ENCODE measurements at regions not wholly inside any gene's neighbourhood (a gene's known extent, or its start where the extent isn't known, plus 50 kb on each side); places are given as distances from the start of the nearest gene placed in this dataset.
A peak's percentile ranks its signal among the peaks of the same experiment; 100 is the strongest.

DNA sequence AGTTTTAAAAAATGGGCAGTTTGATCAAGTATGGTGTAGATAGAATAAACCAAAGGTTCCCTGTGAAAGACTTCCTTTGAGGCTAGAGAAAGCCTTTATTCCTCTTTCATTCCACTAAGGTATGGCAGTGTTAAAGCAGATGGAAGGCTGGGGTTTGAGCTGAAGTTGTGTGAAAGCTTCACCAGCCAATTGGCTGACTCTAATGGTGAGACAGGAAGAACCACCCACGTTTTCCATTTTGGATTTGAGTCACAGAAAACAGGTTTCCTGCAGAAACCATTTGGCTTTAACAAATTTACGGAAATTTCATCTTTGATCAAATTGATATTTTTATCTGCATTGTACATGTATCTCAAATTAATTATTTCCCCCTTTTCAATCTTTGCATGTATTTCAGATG lies 455.0 kb downstream of the PCNX1 start:
- Histone ChIP-seq H2AFZ (no peak overlapping the region), H3F3A (replicated peaks; ENCODE audit: low read depth) (no peaks in the 10 kb centered on the region), H3K27me3 (ENCODE audit: insufficient read depth) (no peaks in the 10 kb centered on the region), H3K4me3 (no peak overlapping the region), H3K36me3 (ENCODE audit: insufficient read depth) (no peaks in the 10 kb centered on the region), H3K4me1 (ENCODE audit: insufficient read depth) (peaks cover 8% of the 10 kb centered on the region), H3K4me2 (no peak overlapping the region), H4K20me1 (replicated peaks; ENCODE audit: insufficient read depth) (no peaks in the 10 kb centered on the region; the same call in 1 of the 2 replicates), H3K79me2 (replicated peaks; ENCODE audit: insufficient read depth) (peaks cover 98% of the 10 kb centered on the region), H3K27ac (ENCODE audit: low read depth) (no peak overlapping the region), H3K9me2 (ENCODE audit: insufficient read depth) (no peaks in the 10 kb centered on the region)
- Mint-ChIP-seq H3K36me3 (ENCODE audit: low read depth) (peaks cover 5% of the 10 kb centered on the region; the same call in 1 of the 3 replicates), H3K27me3 (ENCODE audit: insufficient read depth, low read depth, poor library complexity) (no peaks in the 10 kb centered on the region), H3K27ac (peak overlapping the region; percentile 47; the same call in 1 of the 2 replicates), H3K4me3 (no peak overlapping the region), H3K9me3 (no peaks in the 10 kb centered on the region), H3K4me1 (peaks cover 19% of the 10 kb centered on the region; the same call in 2 of the 3 replicates)
- peak; percentile 37 for DNase-seq (ENCODE audit: low spot score)
- TF ChIP-seq EZH2 (IDR thresholded peaks at IDR 0.05; ENCODE audit: low read depth, unreplicated experiment) = no peak
- TF ChIP-seq EZH2phosphoT487 (IDR thresholded peaks at IDR 0.05; ENCODE audit: unreplicated experiment) = no peak
- no peak for TF ChIP-seq CREB1 (CRISPR knock-in tag; IDR thresholded peaks at IDR 0.05; ENCODE audit: low read depth)
- peak; percentile 67 for ATAC-seq

DNA sequence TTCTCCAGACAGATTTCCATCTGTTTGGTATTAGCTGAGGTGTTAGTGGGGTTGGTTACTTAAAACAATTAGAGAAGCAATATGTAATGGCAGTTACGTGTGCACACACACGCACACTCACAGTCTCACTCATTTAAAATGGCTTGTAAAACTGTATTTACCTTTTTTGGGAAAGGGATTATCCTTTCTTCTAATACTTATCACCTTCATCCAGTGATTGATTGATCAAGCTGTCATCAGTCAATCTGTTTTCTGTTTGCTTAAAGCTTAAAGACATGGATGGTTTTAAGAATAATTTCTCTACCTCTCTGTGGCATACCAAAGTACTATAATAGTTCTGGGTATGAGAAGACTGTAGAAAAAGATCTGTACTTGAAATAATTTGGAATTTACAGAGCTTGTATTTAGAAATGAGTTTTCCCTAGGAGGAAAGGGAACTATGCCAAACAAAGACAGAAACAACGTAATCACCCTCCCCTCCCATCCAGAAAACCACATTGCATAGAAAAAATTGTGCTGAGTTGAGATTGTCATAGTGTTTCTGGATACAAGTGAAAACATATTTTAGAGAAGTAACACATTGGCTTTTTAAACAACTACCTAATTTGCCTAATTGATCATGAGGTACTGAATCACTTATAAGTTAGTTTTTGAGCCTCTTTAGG lies 455.8 kb downstream of the PCNX1 start:
- no peak for DNase-seq (ENCODE audit: low spot score)
- Histone ChIP-seq H3K36me3 (ENCODE audit: insufficient read depth) (no peaks in the 10 kb centered on the region), H3K79me2 (replicated peaks; ENCODE audit: insufficient read depth) (peaks cover 97% of the 10 kb centered on the region), H3K4me1 (ENCODE audit: insufficient read depth) (peaks cover 8% of the 10 kb centered on the region), H3K27me3 (ENCODE audit: insufficient read depth) (no peaks in the 10 kb centered on the region), H3K4me3 (no peak overlapping the region), H2AFZ (no peak overlapping the region), H3F3A (replicated peaks; ENCODE audit: low read depth) (no peaks in the 10 kb centered on the region), H3K27ac (ENCODE audit: low read depth) (no peak overlapping the region), H3K4me2 (no peak overlapping the region), H3K9me2 (ENCODE audit: insufficient read depth) (no peaks in the 10 kb centered on the region), H4K20me1 (replicated peaks; ENCODE audit: insufficient read depth) (no peaks in the 10 kb centered on the region; the same call in 1 of the 2 replicates)
- Mint-ChIP-seq H3K27me3 (ENCODE audit: insufficient read depth, low read depth, poor library complexity) (no peaks in the 10 kb centered on the region), H3K36me3 (ENCODE audit: low read depth) (peaks cover 8% of the 10 kb centered on the region; the same call in 2 of the 3 replicates), H3K9me3 (peaks cover 3% of the 10 kb centered on the region; the same call in 1 of the 3 replicates), H3K4me1 (peaks cover 19% of the 10 kb centered on the region; the same call in 2 of the 3 replicates), H3K4me3 (no peak overlapping the region), H3K27ac (no peak overlapping the region; the same call in 1 of the 2 replicates)
- TF ChIP-seq EZH2 (IDR thresholded peaks at IDR 0.05; ENCODE audit: low read depth, unreplicated experiment) = no peak
- no peak for TF ChIP-seq POLR2AphosphoS5 (IDR thresholded peaks at IDR 0.05; ENCODE audit: low read depth)
- TF ChIP-seq CREB1 (CRISPR knock-in tag; IDR thresholded peaks at IDR 0.05; ENCODE audit: low read depth) = no peak
- no peak for TF ChIP-seq STAT1 (IDR thresholded peaks at IDR 0.05; ENCODE audit: unreplicated experiment)
- no peak for TF ChIP-seq ZNF114 (CRISPR knock-in tag; IDR thresholded peaks at IDR 0.05)
- TF ChIP-seq, protein P1, sequence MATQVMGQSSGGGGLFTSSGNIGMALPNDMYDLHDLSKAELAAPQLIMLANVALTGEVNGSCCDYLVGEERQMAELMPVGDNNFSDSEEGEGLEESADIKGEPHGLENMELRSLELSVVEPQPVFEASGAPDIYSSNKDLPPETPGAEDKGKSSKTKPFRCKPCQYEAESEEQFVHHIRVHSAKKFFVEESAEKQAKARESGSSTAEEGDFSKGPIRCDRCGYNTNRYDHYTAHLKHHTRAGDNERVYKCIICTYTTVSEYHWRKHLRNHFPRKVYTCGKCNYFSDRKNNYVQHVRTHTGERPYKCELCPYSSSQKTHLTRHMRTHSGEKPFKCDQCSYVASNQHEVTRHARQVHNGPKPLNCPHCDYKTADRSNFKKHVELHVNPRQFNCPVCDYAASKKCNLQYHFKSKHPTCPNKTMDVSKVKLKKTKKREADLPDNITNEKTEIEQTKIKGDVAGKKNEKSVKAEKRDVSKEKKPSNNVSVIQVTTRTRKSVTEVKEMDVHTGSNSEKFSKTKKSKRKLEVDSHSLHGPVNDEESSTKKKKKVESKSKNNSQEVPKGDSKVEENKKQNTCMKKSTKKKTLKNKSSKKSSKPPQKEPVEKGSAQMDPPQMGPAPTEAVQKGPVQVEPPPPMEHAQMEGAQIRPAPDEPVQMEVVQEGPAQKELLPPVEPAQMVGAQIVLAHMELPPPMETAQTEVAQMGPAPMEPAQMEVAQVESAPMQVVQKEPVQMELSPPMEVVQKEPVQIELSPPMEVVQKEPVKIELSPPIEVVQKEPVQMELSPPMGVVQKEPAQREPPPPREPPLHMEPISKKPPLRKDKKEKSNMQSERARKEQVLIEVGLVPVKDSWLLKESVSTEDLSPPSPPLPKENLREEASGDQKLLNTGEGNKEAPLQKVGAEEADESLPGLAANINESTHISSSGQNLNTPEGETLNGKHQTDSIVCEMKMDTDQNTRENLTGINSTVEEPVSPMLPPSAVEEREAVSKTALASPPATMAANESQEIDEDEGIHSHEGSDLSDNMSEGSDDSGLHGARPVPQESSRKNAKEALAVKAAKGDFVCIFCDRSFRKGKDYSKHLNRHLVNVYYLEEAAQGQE (IDR thresholded peaks at IDR 0.05; ENCODE audit: unreplicated experiment) = no peak
- TF ChIP-seq JUNB (IDR thresholded peaks at IDR 0.05; ENCODE audit: unreplicated experiment) = no peak
- TF ChIP-seq, protein P2, sequence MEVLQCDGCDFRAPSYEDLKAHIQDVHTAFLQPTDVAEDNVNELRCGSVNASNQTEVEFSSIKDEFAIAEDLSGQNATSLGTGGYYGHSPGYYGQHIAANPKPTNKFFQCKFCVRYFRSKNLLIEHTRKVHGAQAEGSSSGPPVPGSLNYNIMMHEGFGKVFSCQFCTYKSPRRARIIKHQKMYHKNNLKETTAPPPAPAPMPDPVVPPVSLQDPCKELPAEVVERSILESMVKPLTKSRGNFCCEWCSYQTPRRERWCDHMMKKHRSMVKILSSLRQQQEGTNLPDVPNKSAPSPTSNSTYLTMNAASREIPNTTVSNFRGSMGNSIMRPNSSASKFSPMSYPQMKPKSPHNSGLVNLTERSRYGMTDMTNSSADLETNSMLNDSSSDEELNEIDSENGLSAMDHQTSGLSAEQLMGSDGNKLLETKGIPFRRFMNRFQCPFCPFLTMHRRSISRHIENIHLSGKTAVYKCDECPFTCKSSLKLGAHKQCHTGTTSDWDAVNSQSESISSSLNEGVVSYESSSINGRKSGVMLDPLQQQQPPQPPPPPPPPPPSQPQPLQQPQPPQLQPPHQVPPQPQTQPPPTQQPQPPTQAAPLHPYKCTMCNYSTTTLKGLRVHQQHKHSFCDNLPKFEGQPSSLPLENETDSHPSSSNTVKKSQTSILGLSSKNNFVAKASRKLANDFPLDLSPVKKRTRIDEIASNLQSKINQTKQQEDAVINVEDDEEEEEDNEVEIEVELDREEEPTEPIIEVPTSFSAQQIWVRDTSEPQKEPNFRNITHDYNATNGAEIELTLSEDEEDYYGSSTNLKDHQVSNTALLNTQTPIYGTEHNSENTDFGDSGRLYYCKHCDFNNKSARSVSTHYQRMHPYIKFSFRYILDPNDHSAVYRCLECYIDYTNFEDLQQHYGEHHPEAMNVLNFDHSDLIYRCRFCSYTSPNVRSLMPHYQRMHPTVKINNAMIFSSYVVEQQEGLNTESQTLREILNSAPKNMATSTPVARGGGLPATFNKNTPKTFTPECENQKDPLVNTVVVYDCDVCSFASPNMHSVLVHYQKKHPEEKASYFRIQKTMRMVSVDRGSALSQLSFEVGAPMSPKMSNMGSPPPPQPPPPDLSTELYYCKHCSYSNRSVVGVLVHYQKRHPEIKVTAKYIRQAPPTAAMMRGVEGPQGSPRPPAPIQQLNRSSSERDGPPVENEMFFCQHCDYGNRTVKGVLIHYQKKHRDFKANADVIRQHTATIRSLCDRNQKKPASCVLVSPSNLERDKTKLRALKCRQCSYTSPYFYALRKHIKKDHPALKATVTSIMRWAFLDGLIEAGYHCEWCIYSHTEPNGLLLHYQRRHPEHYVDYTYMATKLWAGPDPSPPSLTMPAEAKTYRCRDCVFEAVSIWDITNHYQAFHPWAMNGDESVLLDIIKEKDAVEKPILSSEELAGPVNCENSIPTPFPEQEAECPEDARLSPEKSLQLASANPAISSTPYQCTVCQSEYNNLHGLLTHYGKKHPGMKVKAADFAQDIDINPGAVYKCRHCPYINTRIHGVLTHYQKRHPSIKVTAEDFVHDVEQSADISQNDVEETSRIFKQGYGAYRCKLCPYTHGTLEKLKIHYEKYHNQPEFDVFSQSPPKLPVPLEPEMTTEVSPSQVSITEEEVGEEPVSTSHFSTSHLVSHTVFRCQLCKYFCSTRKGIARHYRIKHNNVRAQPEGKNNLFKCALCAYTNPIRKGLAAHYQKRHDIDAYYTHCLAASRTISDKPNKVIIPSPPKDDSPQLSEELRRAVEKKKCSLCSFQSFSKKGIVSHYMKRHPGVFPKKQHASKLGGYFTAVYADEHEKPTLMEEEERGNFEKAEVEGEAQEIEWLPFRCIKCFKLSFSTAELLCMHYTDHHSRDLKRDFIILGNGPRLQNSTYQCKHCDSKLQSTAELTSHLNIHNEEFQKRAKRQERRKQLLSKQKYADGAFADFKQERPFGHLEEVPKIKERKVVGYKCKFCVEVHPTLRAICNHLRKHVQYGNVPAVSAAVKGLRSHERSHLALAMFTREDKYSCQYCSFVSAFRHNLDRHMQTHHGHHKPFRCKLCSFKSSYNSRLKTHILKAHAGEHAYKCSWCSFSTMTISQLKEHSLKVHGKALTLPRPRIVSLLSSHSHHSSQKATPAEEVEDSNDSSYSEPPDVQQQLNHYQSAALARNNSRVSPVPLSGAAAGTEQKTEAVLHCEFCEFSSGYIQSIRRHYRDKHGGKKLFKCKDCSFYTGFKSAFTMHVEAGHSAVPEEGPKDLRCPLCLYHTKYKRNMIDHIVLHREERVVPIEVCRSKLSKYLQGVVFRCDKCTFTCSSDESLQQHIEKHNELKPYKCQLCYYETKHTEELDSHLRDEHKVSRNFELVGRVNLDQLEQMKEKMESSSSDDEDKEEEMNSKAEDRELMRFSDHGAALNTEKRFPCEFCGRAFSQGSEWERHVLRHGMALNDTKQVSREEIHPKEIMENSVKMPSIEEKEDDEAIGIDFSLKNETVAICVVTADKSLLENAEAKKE (CRISPR knock-in tag; IDR thresholded peaks at IDR 0.05) = no peak
- ATAC-seq = no peak

Measured in GM23338 (cell line).